22Rv1 (cell line): ENCODE measurements at regions not wholly inside any gene's neighbourhood (a gene's known extent, or its start where the extent isn't known, plus 50 kb on each side); places are given as distances from the start of the nearest gene placed in this dataset.

ENCODE experiments used
- ZFX ChIP-seq: fragments of 450-650 bp; IDR thresholded peaks from 2 replicates; pipeline ENCODE4 v1.6.1; 2017; ENCODE audit warnings: antibody characterized with exemption, borderline replicate concordance
- TF ChIP-seq, protein P1 (sequence below): fragments of 450-650 bp; IDR thresholded peaks from 2 replicates; pipeline ENCODE4 v1.5.1; 2017; ENCODE audit warnings: mild to moderate bottlenecking

- TF ChIP-seq, protein P1, sequence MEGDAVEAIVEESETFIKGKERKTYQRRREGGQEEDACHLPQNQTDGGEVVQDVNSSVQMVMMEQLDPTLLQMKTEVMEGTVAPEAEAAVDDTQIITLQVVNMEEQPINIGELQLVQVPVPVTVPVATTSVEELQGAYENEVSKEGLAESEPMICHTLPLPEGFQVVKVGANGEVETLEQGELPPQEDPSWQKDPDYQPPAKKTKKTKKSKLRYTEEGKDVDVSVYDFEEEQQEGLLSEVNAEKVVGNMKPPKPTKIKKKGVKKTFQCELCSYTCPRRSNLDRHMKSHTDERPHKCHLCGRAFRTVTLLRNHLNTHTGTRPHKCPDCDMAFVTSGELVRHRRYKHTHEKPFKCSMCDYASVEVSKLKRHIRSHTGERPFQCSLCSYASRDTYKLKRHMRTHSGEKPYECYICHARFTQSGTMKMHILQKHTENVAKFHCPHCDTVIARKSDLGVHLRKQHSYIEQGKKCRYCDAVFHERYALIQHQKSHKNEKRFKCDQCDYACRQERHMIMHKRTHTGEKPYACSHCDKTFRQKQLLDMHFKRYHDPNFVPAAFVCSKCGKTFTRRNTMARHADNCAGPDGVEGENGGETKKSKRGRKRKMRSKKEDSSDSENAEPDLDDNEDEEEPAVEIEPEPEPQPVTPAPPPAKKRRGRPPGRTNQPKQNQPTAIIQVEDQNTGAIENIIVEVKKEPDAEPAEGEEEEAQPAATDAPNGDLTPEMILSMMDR = no peak
- no peak for TF ChIP-seq ZFX
These were observed 71.4 kb upstream of the SLC7A14 start for GRCh38 chr3:170657312-170657711.
